Endothelial cell of umbilical vein (primary cell): ENCODE measurements at regions not wholly inside any gene's neighbourhood (a gene's known extent, or its start where the extent isn't known, plus 50 kb on each side); places are given as distances from the start of the nearest gene placed in this dataset.

Experiments
- JUN ChIP-seq: IDR thresholded peaks from 2 replicates; pipeline ENCODE4 v1.6.1; 2011; ENCODE audit warnings: borderline replicate concordance, low read depth; ENCODE audit not compliant: insufficient read length, insufficient read depth
- POLR2A ChIP-seq: IDR thresholded peaks from 2 replicates; pipeline ENCODE4 v1.6.1; 2012; ENCODE audit warnings: low read depth, mild to moderate bottlenecking, control low read depth, low read length
- POLR2AphosphoS5 ChIP-seq: IDR thresholded peaks from 2 replicates; pipeline ENCODE4 v1.6.1; 2012; ENCODE audit warnings: low read depth, mild to moderate bottlenecking, control low read depth, low read length, moderate library complexity; ENCODE audit not compliant: insufficient read depth
- TF ChIP-seq, protein P1 (sequence below), 2 donors: IDR thresholded peaks; 1 replicate in 1 of 2; 2 replicates in 1 of 2; pipeline ENCODE4 v1.5.1; 2011; ENCODE audit warnings: low read length in 2 of 2, mild to moderate bottlenecking in 2 of 2, moderate library complexity in 2 of 2, control low read depth in 1 of 2, inconsistent platforms in 1 of 2, low read depth in 1 of 2; ENCODE audit not compliant: insufficient read depth in 1 of 2; ENCODE audit errors: extremely low read depth in 1 of 2

DNA sequence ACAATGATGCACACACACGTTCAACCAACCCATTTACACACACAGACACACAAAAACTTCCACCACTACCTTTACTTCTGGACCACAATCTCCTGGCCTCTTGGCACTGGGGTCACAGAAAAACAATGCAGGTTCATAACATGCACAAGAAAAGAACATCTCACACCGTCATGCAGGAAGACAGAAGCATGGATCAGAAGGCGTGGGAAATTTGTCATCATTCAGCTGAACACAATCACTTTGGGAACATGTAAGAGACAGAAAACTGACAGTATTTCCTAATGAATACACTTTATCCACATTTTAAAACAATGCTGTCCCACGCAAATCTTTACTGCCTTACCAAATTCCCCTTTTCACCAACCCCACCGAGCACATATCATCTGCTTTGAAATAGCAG is 501.9 kb upstream of the KLHL29 start:
- TF ChIP-seq, protein P1, sequence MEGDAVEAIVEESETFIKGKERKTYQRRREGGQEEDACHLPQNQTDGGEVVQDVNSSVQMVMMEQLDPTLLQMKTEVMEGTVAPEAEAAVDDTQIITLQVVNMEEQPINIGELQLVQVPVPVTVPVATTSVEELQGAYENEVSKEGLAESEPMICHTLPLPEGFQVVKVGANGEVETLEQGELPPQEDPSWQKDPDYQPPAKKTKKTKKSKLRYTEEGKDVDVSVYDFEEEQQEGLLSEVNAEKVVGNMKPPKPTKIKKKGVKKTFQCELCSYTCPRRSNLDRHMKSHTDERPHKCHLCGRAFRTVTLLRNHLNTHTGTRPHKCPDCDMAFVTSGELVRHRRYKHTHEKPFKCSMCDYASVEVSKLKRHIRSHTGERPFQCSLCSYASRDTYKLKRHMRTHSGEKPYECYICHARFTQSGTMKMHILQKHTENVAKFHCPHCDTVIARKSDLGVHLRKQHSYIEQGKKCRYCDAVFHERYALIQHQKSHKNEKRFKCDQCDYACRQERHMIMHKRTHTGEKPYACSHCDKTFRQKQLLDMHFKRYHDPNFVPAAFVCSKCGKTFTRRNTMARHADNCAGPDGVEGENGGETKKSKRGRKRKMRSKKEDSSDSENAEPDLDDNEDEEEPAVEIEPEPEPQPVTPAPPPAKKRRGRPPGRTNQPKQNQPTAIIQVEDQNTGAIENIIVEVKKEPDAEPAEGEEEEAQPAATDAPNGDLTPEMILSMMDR (IDR thresholded peaks at IDR 0.05; ENCODE audit: extremely low read depth in 1 of 2, insufficient read depth in 1 of 2, low read depth in 1 of 2, low read length in 2 of 2): no peak
- TF ChIP-seq POLR2A (no peak), JUN (no peak), POLR2AphosphoS5 (no peak)
